SK-N-MC (cell line): ENCODE measurements at regions not wholly inside any gene's neighbourhood (a gene's known extent, or its start where the extent isn't known, plus 50 kb on each side); places are given as distances from the start of the nearest gene placed in this dataset.

Experiments used
- EZH2 ChIP-seq: fragments of 200-600 bp; sonication (generic); IDR thresholded peaks from one replicate; pipeline ENCODE4 v1.6.1; 2017; ENCODE audit warnings: antibody characterized with exemption
- POLR2AphosphoS5 ChIP-seq: IDR thresholded peaks from 2 replicates; pipeline ENCODE4 v1.6.1; 2012; ENCODE audit warnings: mild to moderate bottlenecking, low read depth, low read length, borderline replicate concordance

GRCh38 chr12:23029185-23029584, 404.2 kb downstream of the ETNK1 start:
- no peak for TF ChIP-seq EZH2
- no peak for TF ChIP-seq POLR2AphosphoS5
